Endothelial cell of umbilical vein (primary cell): ENCODE measurements at regions not wholly inside any gene's neighbourhood (a gene's known extent, or its start where the extent isn't known, plus 50 kb on each side); places are given as distances from the start of the nearest gene placed in this dataset.

ENCODE experiments used
- BruUV-seq: library from RNA; stranded (reverse); fragments of 400-500 nt; replicated peaks from 2 replicates; lab custom pipeline; 2021; lab: Mats Ljungman, UMichigan
- CTCF ChIA-PET: fragments of 300-600, 350-600 bp; sonication (Branson Sonifier 250); formaldehyde crosslinking; loops from one replicate; lab custom pipeline; 2021; ENCODE audit warnings: antibody characterized with exemption, inconsistent platforms; lab: Charles Lee
- POLR2A ChIA-PET: fragments of 300-600, 350-600 bp; sonication (Branson Sonifier 250); formaldehyde crosslinking; loops from one replicate; lab custom pipeline; 2021; ENCODE audit warnings: antibody characterized with exemption, inconsistent platforms; lab: Charles Lee
- DNase-seq: peaks from one replicate; pipeline ENCODE4 v3.0.0-alpha.2; 2011; ENCODE audit warnings: low read depth, low spot score
- FAIRE-seq: peaks from 2 replicates; lab custom pipeline; 2011; peaks lifted over from hg19 to GRCh38; lab: Jason Lieb, UNC
- H2AFZ ChIP-seq: 2 replicates; pipeline ENCODE4 v1.6.0; 2012; ENCODE audit warnings: low read depth, low read length, control low read depth, inconsistent platforms
- H3K27ac ChIP-seq: 2 replicates; pipeline ENCODE4 v1.5.1; 2011; ENCODE audit warnings: low read depth, mild to moderate bottlenecking, control low read depth, low read length, moderate library complexity; ENCODE audit not compliant: insufficient read depth
- H3K27me3 ChIP-seq, 2 experiments: 2 replicates each; pipeline versions ENCODE4 v1.6.0 to v1.6.1; 2011; ENCODE audit warnings: low read length in 2 of 2, mixed read lengths in 1 of 2; ENCODE audit not compliant: control insufficient read depth in 2 of 2, insufficient read depth in 2 of 2
- H3K36me3 ChIP-seq, 2 experiments: 2 replicates in 1 of 2; 3 replicates in 1 of 2; pipeline ENCODE4 v1.5.1; 2011; ENCODE audit warnings: low read length in 2 of 2, mild to moderate bottlenecking in 1 of 2, moderate library complexity in 1 of 2; ENCODE audit not compliant: control insufficient read depth in 2 of 2, insufficient read depth in 2 of 2; ENCODE audit errors: extremely low read depth in 1 of 2
- H3K4me1 ChIP-seq: 3 replicates; pipeline ENCODE4 v1.5.1; 2011; ENCODE audit warnings: mild to moderate bottlenecking, low read length; ENCODE audit not compliant: control insufficient read depth, insufficient read depth; ENCODE audit errors: extremely low read depth
- H3K4me2 ChIP-seq: 2 replicates; pipeline ENCODE4 v1.6.1; 2011; ENCODE audit warnings: low read length, control low read depth, mixed read lengths; ENCODE audit not compliant: insufficient read depth
- H3K4me3 ChIP-seq, 3 experiments: fragments of 200-600 bp in 1 of 3; sonication (generic), shearing (Covaris generic) in 1 of 3; replicated peaks in 1 of 3; 2 replicates each; pipeline ENCODE4 v1.5.1; 2011 to 2016; ENCODE audit warnings: control low read depth in 3 of 3, low read length in 3 of 3, mild to moderate bottlenecking in 2 of 3, inconsistent platforms in 1 of 3, low read depth in 1 of 3, moderate library complexity in 1 of 3; ENCODE audit not compliant: insufficient read depth in 1 of 3
- H3K79me2 ChIP-seq: 2 replicates; pipeline ENCODE4 v1.6.0; 2012; ENCODE audit warnings: low read length, inconsistent platforms; ENCODE audit not compliant: control insufficient read depth, insufficient read depth
- H3K9ac ChIP-seq: replicated peaks from 2 replicates; pipeline ENCODE3; 2011; ENCODE audit warnings: low read length, control low read depth; ENCODE audit not compliant: insufficient read depth; ENCODE audit errors: extremely low read depth
- H3K9me1 ChIP-seq: replicated peaks from 3 replicates; pipeline ENCODE4 v1.6.0; 2011; ENCODE audit warnings: mild to moderate bottlenecking, low read length; ENCODE audit not compliant: control insufficient read depth, insufficient read depth; ENCODE audit errors: extremely low read depth
- H3K9me3 ChIP-seq: replicated peaks from 2 replicates; pipeline ENCODE4 v1.5.1; 2012; ENCODE audit warnings: low read length, inconsistent platforms; ENCODE audit not compliant: control insufficient read depth, insufficient read depth
- H4K20me1 ChIP-seq: replicated peaks from 2 replicates; pipeline ENCODE3; 2011; ENCODE audit warnings: mild to moderate bottlenecking, low read length; ENCODE audit not compliant: control insufficient read depth, insufficient read depth; ENCODE audit errors: extremely low read depth
- CTCF ChIP-seq, 2 donors: IDR thresholded peaks; 1 replicate in 1 of 2; 2 replicates in 1 of 2; pipeline ENCODE4 v1.5.1; 2011; ENCODE audit warnings: low read length in 2 of 2, mild to moderate bottlenecking in 2 of 2, moderate library complexity in 2 of 2, control low read depth in 1 of 2, inconsistent platforms in 1 of 2, low read depth in 1 of 2; ENCODE audit not compliant: insufficient read depth in 1 of 2; ENCODE audit errors: extremely low read depth in 1 of 2
- EZH2 ChIP-seq: IDR thresholded peaks from 2 replicates; pipeline ENCODE4 v1.6.1; 2012; ENCODE audit warnings: borderline replicate concordance, low read depth, mild to moderate bottlenecking, moderate library complexity, low read length, inconsistent platforms; ENCODE audit not compliant: severe bottlenecking
- FOS ChIP-seq: IDR thresholded peaks from 2 replicates; pipeline ENCODE4 v1.6.1; 2011; ENCODE audit warnings: mild to moderate bottlenecking, low read length, moderate library complexity, borderline replicate concordance; ENCODE audit not compliant: insufficient read depth
- GATA2 ChIP-seq: IDR thresholded peaks from 2 replicates; pipeline ENCODE4 v1.7.0; 2011; ENCODE audit warnings: low read depth, mild to moderate bottlenecking, moderate library complexity, mixed read lengths, low read length; ENCODE audit not compliant: insufficient read length, insufficient read depth
- JUN ChIP-seq: IDR thresholded peaks from 2 replicates; pipeline ENCODE4 v1.6.1; 2011; ENCODE audit warnings: borderline replicate concordance, low read depth; ENCODE audit not compliant: insufficient read length, insufficient read depth
- MAX ChIP-seq: IDR thresholded peaks from 2 replicates; pipeline ENCODE4 v1.6.1; 2011; ENCODE audit not compliant: insufficient read depth, insufficient read length
- MYC ChIP-seq: IDR thresholded peaks from one replicate; pipeline ENCODE4 v1.6.1; 2011; ENCODE audit warnings: mild to moderate bottlenecking, low read depth, low read length
- POLR2A ChIP-seq: IDR thresholded peaks from 2 replicates; pipeline ENCODE4 v1.6.1; 2012; ENCODE audit warnings: low read depth, mild to moderate bottlenecking, control low read depth, low read length
- POLR2AphosphoS5 ChIP-seq: IDR thresholded peaks from 2 replicates; pipeline ENCODE4 v1.6.1; 2012; ENCODE audit warnings: low read depth, mild to moderate bottlenecking, control low read depth, low read length, moderate library complexity; ENCODE audit not compliant: insufficient read depth
- dilution Hi-C: fragments of 300-500 bp; cut with MboI; formaldehyde crosslinking; loops from one replicate; pipeline ENCODE4 v1.15.0; 2019; ENCODE audit warnings: low sequenced_read_pairs; ENCODE audit not compliant: extremely low pct_ligation_motif_present
- intact Hi-C: fragments of 100-400 bp; cut with micrococcal nuclease; formaldehyde crosslinking; loops from one replicate; pipeline ENCODE4 v1.10.0; 2022

GRCh38 chr4:181162676-181163075 is 1080.5 kb upstream of the TENM3 start:
- H3K79me2 ChIP-seq, result no peaks in the 10 kb centered on the region
- H3K4me3 ChIP-seq, result no peak overlapping the region
- no peaks in the 10 kb centered on the region for H3K9me1 ChIP-seq
- no peak overlapping the region for H3K27ac ChIP-seq
- intact Hi-C loops, result no loop called here
- no peak overlapping the region for H3K9ac ChIP-seq
- dilution Hi-C loops, result no loop called here
- no peak overlapping the region for H3K4me2 ChIP-seq
- no peaks in the 10 kb centered on the region for H3K36me3 ChIP-seq
- TF ChIP-seq FOS (no peak), MYC (no peak), JUN (no peak), CTCF (IDR thresholded peaks at IDR 0.05; ENCODE audit: extremely low read depth in 1 of 2, insufficient read depth in 1 of 2, low read depth in 1 of 2, low read length in 2 of 2) (no peak), EZH2 (no peak), POLR2A (no peak), MAX (no peak), GATA2 (no peak), POLR2AphosphoS5 (no peak)
- no TSS peak for BruUV-seq
- no peaks in the 10 kb centered on the region for H4K20me1 ChIP-seq
- DNase-seq (no peak), FAIRE-seq (no peak)
- no peaks in the 10 kb centered on the region for H3K9me3 ChIP-seq
- ChIA-PET CTCF (no interaction called here), POLR2A (no interaction called here)
- no peak overlapping the region for H2AFZ ChIP-seq
- no peaks in the 10 kb centered on the region for H3K27me3 ChIP-seq
- no peaks in the 10 kb centered on the region for H3K4me1 ChIP-seq
